ENCODE measurements at regions not wholly inside any gene's neighbourhood (a gene's known extent, or its start where the extent isn't known, plus 50 kb on each side); places are given as distances from the start of the nearest gene placed in this dataset.

- Mint-ChIP-seq H3K27me3 (ENCODE audit: low read depth) (no peaks in the 10 kb centered on the region), H3K27ac (ENCODE audit: unreplicated experiment) (no peak overlapping the region), H3K36me3 (ENCODE audit: low read depth) (no peaks in the 10 kb centered on the region), H3K9me3 (ENCODE audit: low read depth) (peaks cover 22% of the 10 kb centered on the region), H3K4me3 (ENCODE audit: unreplicated experiment) (no peak overlapping the region), H3K4me1 (ENCODE audit: low read depth) (no peaks in the 10 kb centered on the region)
- no peak for TF ChIP-seq CTCF (IDR thresholded peaks at IDR 0.05)
- DNase-seq (ENCODE audit: low spot score), result no peak
These were observed 1729.7 kb upstream of the WWC1 start for GRCh38 chr5:166561759-166562158.

GRCh38 chr5:166562246-166562645 lies 1729.2 kb upstream of the WWC1 start:
- H3K4me1 Mint-ChIP-seq (ENCODE audit: low read depth), result no peaks in the 10 kb centered on the region
- H3K36me3 Mint-ChIP-seq (ENCODE audit: low read depth), result no peaks in the 10 kb centered on the region
- no peak overlapping the region for H3K4me3 Mint-ChIP-seq (ENCODE audit: unreplicated experiment)
- TF ChIP-seq CTCF (IDR thresholded peaks at IDR 0.05), result no peak
- no peak for DNase-seq (ENCODE audit: low spot score)
- H3K9me3 Mint-ChIP-seq (ENCODE audit: low read depth), result peaks cover 22% of the 10 kb centered on the region
- H3K27ac Mint-ChIP-seq (ENCODE audit: unreplicated experiment), result no peak overlapping the region
- no peaks in the 10 kb centered on the region for H3K27me3 Mint-ChIP-seq (ENCODE audit: low read depth)

- DNase-seq (ENCODE audit: low spot score), result no peak
- Mint-ChIP-seq H3K4me1 (ENCODE audit: low read depth) (no peaks in the 10 kb centered on the region), H3K9me3 (ENCODE audit: low read depth) (peaks cover 2% of the 10 kb centered on the region), H3K36me3 (ENCODE audit: low read depth) (no peaks in the 10 kb centered on the region), H3K4me3 (ENCODE audit: unreplicated experiment) (no peak overlapping the region), H3K27ac (ENCODE audit: unreplicated experiment) (no peak overlapping the region), H3K27me3 (ENCODE audit: low read depth) (no peaks in the 10 kb centered on the region)
- no peak for TF ChIP-seq CTCF (IDR thresholded peaks at IDR 0.05)
These were observed 1724.7 kb upstream of the WWC1 start for GRCh38 chr5:166566725-166567124.

GRCh38 chr5:166570865-166571264 lies 1720.6 kb upstream of the WWC1 start:
- peaks cover 11% of the 10 kb centered on the region for H3K9me3 Mint-ChIP-seq (ENCODE audit: low read depth)
- H3K4me1 Mint-ChIP-seq (ENCODE audit: low read depth), result no peaks in the 10 kb centered on the region
- no peak overlapping the region for H3K27ac Mint-ChIP-seq (ENCODE audit: unreplicated experiment)

GRCh38 chr5:166571668-166572067 lies 1719.8 kb upstream of the WWC1 start:
- no peaks in the 10 kb centered on the region for H3K36me3 Mint-ChIP-seq (ENCODE audit: low read depth)
- H3K27me3 Mint-ChIP-seq (ENCODE audit: low read depth), result no peaks in the 10 kb centered on the region
- no peak for TF ChIP-seq CTCF (IDR thresholded peaks at IDR 0.05)
- H3K4me1 Mint-ChIP-seq (ENCODE audit: low read depth), result no peaks in the 10 kb centered on the region
- no peak overlapping the region for H3K27ac Mint-ChIP-seq (ENCODE audit: unreplicated experiment)
- H3K9me3 Mint-ChIP-seq (ENCODE audit: low read depth), result peaks cover 11% of the 10 kb centered on the region
- no peak for DNase-seq (ENCODE audit: low spot score)
- no peak overlapping the region for H3K4me3 Mint-ChIP-seq (ENCODE audit: unreplicated experiment)

More at GRCh38 chr5:166570865-166571264, 1720.6 kb upstream of the WWC1 start:
- DNase-seq (ENCODE audit: low spot score), result no peak
- H3K36me3 Mint-ChIP-seq (ENCODE audit: low read depth), result no peaks in the 10 kb centered on the region
- no peaks in the 10 kb centered on the region for H3K27me3 Mint-ChIP-seq (ENCODE audit: low read depth)
- TF ChIP-seq CTCF (IDR thresholded peaks at IDR 0.05), result no peak
- no peak overlapping the region for H3K4me3 Mint-ChIP-seq (ENCODE audit: unreplicated experiment)
